Stimulated activated CD4-positive, alpha-beta T cell treated with anti-CD3 and anti-CD28 coated beads, Interleukin-12 subunit alpha, Interleukin-12 subunit beta, amount 100 ng/mL, for 48 hours (primary cell): ENCODE measurements at regions not wholly inside any gene's neighbourhood (a gene's known extent, or its start where the extent isn't known, plus 50 kb on each side); places are given as distances from the start of the nearest gene placed in this dataset.

Experiments
- DNase-seq, 3 donors: peaks; one replicate each; pipeline ENCODE4 v3.0.0-alpha.2; 2020; ENCODE audit warnings: low read depth in 2 of 3, low spot score in 1 of 3

GRCh38 chr10:107502229-107502985 lies 337.9 kb upstream of the SORCS1 start:
- DNase-seq, result no peak

GRCh38 chr10:107498983-107499382 lies 334.5 kb upstream of the SORCS1 start:
- no peak for DNase-seq

GRCh38 chr10:107497024-107497423 lies 332.5 kb upstream of the SORCS1 start:
- DNase-seq, result no peak

GRCh38 chr10:107496594-107496993 lies 332.1 kb upstream of the SORCS1 start:
- DNase-seq, result no peak

- DNase-seq, result no peak
Observed at GRCh38 chr10:107492389-107492788, 327.9 kb upstream of the SORCS1 start.

- DNase-seq, result no peak
Observed at GRCh38 chr10:107490389-107490788, 325.9 kb upstream of the SORCS1 start.

GRCh38 chr10:107487284-107487683 lies 322.8 kb upstream of the SORCS1 start:
- no peak for DNase-seq

- no peak for DNase-seq
Observed at GRCh38 chr10:107485019-107485418, 320.5 kb upstream of the SORCS1 start.

GRCh38 chr10:107481881-107482280 lies 317.4 kb upstream of the SORCS1 start:
- no peak for DNase-seq

GRCh38 chr10:107481224-107481623 lies 316.7 kb upstream of the SORCS1 start:
- no peak for DNase-seq

GRCh38 chr10:107480781-107481180 lies 316.3 kb upstream of the SORCS1 start:
- no peak for DNase-seq

GRCh38 chr10:107477266-107477665 lies 312.8 kb upstream of the SORCS1 start:
- no peak for DNase-seq

GRCh38 chr10:107476408-107476807 lies 311.9 kb upstream of the SORCS1 start:
- DNase-seq, result no peak

GRCh38 chr10:107474650-107475049 lies 310.1 kb upstream of the SORCS1 start:
- no peak for DNase-seq

GRCh38 chr10:107473225-107473624 lies 308.7 kb upstream of the SORCS1 start:
- no peak for DNase-seq

GRCh38 chr10:107471911-107472310 lies 307.4 kb upstream of the SORCS1 start:
- no peak for DNase-seq

GRCh38 chr10:107453561-107453960 lies 289.1 kb upstream of the SORCS1 start:
- no peak for DNase-seq

GRCh38 chr10:107451047-107451446 lies 286.5 kb upstream of the SORCS1 start:
- DNase-seq, result no peak

GRCh38 chr10:107450056-107450455 lies 285.6 kb upstream of the SORCS1 start:
- DNase-seq, result no peak

- DNase-seq, result no peak
Observed at GRCh38 chr10:107444443-107444842, 279.9 kb upstream of the SORCS1 start.

- no peak for DNase-seq
Observed at GRCh38 chr10:107443813-107444212, 279.3 kb upstream of the SORCS1 start.

GRCh38 chr10:107443326-107443725 lies 278.8 kb upstream of the SORCS1 start:
- no peak for DNase-seq

- DNase-seq, result no peak
Observed at GRCh38 chr10:107442035-107442505, 277.6 kb upstream of the SORCS1 start.
